ENCODE measurements at regions not wholly inside any gene's neighbourhood (a gene's known extent, or its start where the extent isn't known, plus 50 kb on each side); places are given as distances from the start of the nearest gene placed in this dataset.

- TF ChIP-seq POLR2AphosphoS5 (IDR thresholded peaks at IDR 0.05) = no peak
- TF ChIP-seq CTCF (IDR thresholded peaks at IDR 0.05) = no peak
- no peak for TF ChIP-seq POLR2A (IDR thresholded peaks at IDR 0.05)
- H3K36me3 ChIP-seq = no peaks in the 10 kb centered on the region
- no peaks in the 10 kb centered on the region for H3K4me1 ChIP-seq (replicated peaks)
- WGBS = 78% methylated on average over 9 of the region's 9 CpGs
- no peak overlapping the region for H3K4me3 ChIP-seq
- no peak overlapping the region for H3K27ac ChIP-seq
- no peaks in the 10 kb centered on the region for H3K27me3 ChIP-seq (replicated peaks; ENCODE audit: insufficient read depth)
- no peak for DNase-seq (ENCODE audit: low spot score)
- no peaks in the 10 kb centered on the region for H3K9me3 ChIP-seq
- intact Hi-C loops (cut with DNase I) = loop anchor here (5.0 kb wide), 1 partner anchor 423 kb away; no protein-coding TSS in a partner anchor
These were observed 236.8 kb downstream of the GRIN2B start for GRCh38 chr12:13744561-13744960.

GRCh38 chr12:13740149-13740545, 241.3 kb downstream of the GRIN2B start:
- H3K4me3 ChIP-seq = no peak overlapping the region
- TF ChIP-seq POLR2AphosphoS5 (IDR thresholded peaks at IDR 0.05) (no peak), CTCF (IDR thresholded peaks at IDR 0.05) (no peak), POLR2A (IDR thresholded peaks at IDR 0.05) (no peak)
- no peaks in the 10 kb centered on the region for H3K4me1 ChIP-seq (replicated peaks)
- 78% methylated on average over 6 of the region's 6 CpGs for WGBS
- no peak for DNase-seq (ENCODE audit: low spot score)
- no peaks in the 10 kb centered on the region for H3K27me3 ChIP-seq (replicated peaks; ENCODE audit: insufficient read depth)
- intact Hi-C loops (cut with DNase I) = loop anchor here (5.0 kb wide), 1 partner anchor 427 kb away; no protein-coding TSS in a partner anchor
- no peak overlapping the region for H3K27ac ChIP-seq
- H3K36me3 ChIP-seq = no peaks in the 10 kb centered on the region
- no peaks in the 10 kb centered on the region for H3K9me3 ChIP-seq

- TF ChIP-seq POLR2A (IDR thresholded peaks at IDR 0.05) = no peak
- no peak for TF ChIP-seq CTCF (IDR thresholded peaks at IDR 0.05)
- no peak for TF ChIP-seq POLR2AphosphoS5 (IDR thresholded peaks at IDR 0.05)
- no peaks in the 10 kb centered on the region for H3K27me3 ChIP-seq (replicated peaks; ENCODE audit: insufficient read depth)
- intact Hi-C loops (cut with DNase I) = no loop called here
- no peak overlapping the region for H3K27ac ChIP-seq
- H3K9me3 ChIP-seq = no peaks in the 10 kb centered on the region
- no peak for DNase-seq (ENCODE audit: low spot score)
- H3K4me1 ChIP-seq (replicated peaks) = no peaks in the 10 kb centered on the region
- no peak overlapping the region for H3K4me3 ChIP-seq
- no peaks in the 10 kb centered on the region for H3K36me3 ChIP-seq
- 97% methylated on average over 5 of the region's 5 CpGs for WGBS
These were observed 245.7 kb downstream of the GRIN2B start for GRCh38 chr12:13735734-13736133.

- intact Hi-C loops (cut with DNase I) = no loop called here
These were observed 246.7 kb downstream of the GRIN2B start for GRCh38 chr12:13734584-13735152.

More at GRCh38 chr12:13734584-13735152, 246.7 kb downstream of the GRIN2B start:
- WGBS = 48% methylated on average over 2 of the region's 2 CpGs
- no peak for DNase-seq (ENCODE audit: low spot score)
- Histone ChIP-seq H3K4me3 (no peak overlapping the region), H3K4me1 (replicated peaks) (no peaks in the 10 kb centered on the region), H3K9me3 (no peaks in the 10 kb centered on the region), H3K36me3 (no peaks in the 10 kb centered on the region), H3K27ac (no peak overlapping the region), H3K27me3 (replicated peaks; ENCODE audit: insufficient read depth) (no peaks in the 10 kb centered on the region)
- TF ChIP-seq CTCF (IDR thresholded peaks at IDR 0.05) = no peak
- TF ChIP-seq POLR2AphosphoS5 (IDR thresholded peaks at IDR 0.05) = no peak
- TF ChIP-seq POLR2A (IDR thresholded peaks at IDR 0.05) = no peak
